SU-DHL-6 (cell line): ENCODE measurements at regions not wholly inside any gene's neighbourhood (a gene's known extent, or its start where the extent isn't known, plus 50 kb on each side); places are given as distances from the start of the nearest gene placed in this dataset.

ENCODE experiments used
- CTCF ChIP-seq: fragments of 200-600 bp; sonication (generic); IDR thresholded peaks from one replicate; pipeline ENCODE4 v1.5.1; 2017; ENCODE audit warnings: antibody characterized with exemption, mild to moderate bottlenecking, low read length, moderate library complexity; ENCODE audit not compliant: insufficient read depth, poor library complexity, severe bottlenecking
- EZH2phosphoT487 ChIP-seq: fragments of 200-600 bp; sonication (generic), shearing (Covaris generic); conservative IDR thresholded peaks from 2 replicates; pipeline ENCODE4 v1.6.1; 2018; ENCODE audit warnings: mild to moderate bottlenecking, antibody characterized with exemption, low read length, moderate library complexity, mixed read lengths

GRCh38 chr9:11088821-11089374 is 476.1 kb upstream of the PTPRD start:
- no peak for TF ChIP-seq CTCF
- TF ChIP-seq EZH2phosphoT487, result no peak
